Activated naive CD8-positive, alpha-beta T cell treated with anti-CD3 and anti-CD28 coated beads for 36 hours (primary cell): ENCODE measurements at regions not wholly inside any gene's neighbourhood (a gene's known extent, or its start where the extent isn't known, plus 50 kb on each side); places are given as distances from the start of the nearest gene placed in this dataset.
"Not testable (repeated sequence)": the region's sequence is repeated elsewhere in the genome, so short reads cannot be mapped to it uniquely, and the experiment has no call there.

ENCODE experiments used
- DNase-seq: peaks from one replicate; pipeline ENCODE4 v3.0.0; 2021
- H3K27ac Mint-ChIP-seq: one replicate; pipeline ENCODE4 v1.8.0; 2022; ENCODE audit warnings: mild to moderate bottlenecking, moderate library complexity, mixed read lengths
- H3K27me3 Mint-ChIP-seq: one replicate; pipeline ENCODE4 v1.8.0; 2022; ENCODE audit warnings: mild to moderate bottlenecking, mixed read lengths
- H3K36me3 Mint-ChIP-seq: one replicate; pipeline ENCODE4 v1.8.0; 2021; ENCODE audit warnings: mild to moderate bottlenecking, mixed read lengths
- H3K4me1 Mint-ChIP-seq: one replicate; pipeline ENCODE4 v1.8.0; 2021; ENCODE audit warnings: mixed read lengths
- H3K4me3 Mint-ChIP-seq: one replicate; pipeline ENCODE4 v1.8.0; 2022; ENCODE audit warnings: mild to moderate bottlenecking, moderate library complexity, mixed read lengths
- H3K9me3 Mint-ChIP-seq: one replicate; pipeline ENCODE4 v1.8.0; 2022; ENCODE audit warnings: mixed read lengths

GRCh38 chr2:224241812-224242211 is 160.1 kb downstream of the FAM124B start:
- no peaks in the 10 kb centered on the region for H3K36me3 Mint-ChIP-seq
- no peak overlapping the region for H3K27ac Mint-ChIP-seq
- peaks cover 1% of the 10 kb centered on the region for H3K9me3 Mint-ChIP-seq
- H3K4me3 Mint-ChIP-seq = no peak overlapping the region
- peaks cover 32% of the 10 kb centered on the region for H3K27me3 Mint-ChIP-seq
- no peaks in the 10 kb centered on the region for H3K4me1 Mint-ChIP-seq
- DNase-seq = no peak

- H3K4me3 Mint-ChIP-seq = no peak overlapping the region
- no peak for DNase-seq
- no peaks in the 10 kb centered on the region for H3K4me1 Mint-ChIP-seq
- peaks cover 33% of the 10 kb centered on the region for H3K27me3 Mint-ChIP-seq
- H3K36me3 Mint-ChIP-seq = no peaks in the 10 kb centered on the region
- no peak overlapping the region for H3K27ac Mint-ChIP-seq
- peaks cover 5% of the 10 kb centered on the region for H3K9me3 Mint-ChIP-seq
These were observed 160.9 kb downstream of the FAM124B start for GRCh38 chr2:224241001-224241400.

- H3K27ac Mint-ChIP-seq = no peak overlapping the region
- H3K4me3 Mint-ChIP-seq = no peak overlapping the region
- H3K4me1 Mint-ChIP-seq = no peaks in the 10 kb centered on the region
- no peak for DNase-seq
- H3K36me3 Mint-ChIP-seq = no peaks in the 10 kb centered on the region
- H3K9me3 Mint-ChIP-seq = no peaks in the 10 kb centered on the region
- H3K27me3 Mint-ChIP-seq = peaks cover 24% of the 10 kb centered on the region
These were observed 177.9 kb downstream of the FAM124B start for GRCh38 chr2:224223851-224224555.

GRCh38 chr2:224222974-224223373 is 178.9 kb downstream of the FAM124B start:
- H3K36me3 Mint-ChIP-seq = no peaks in the 10 kb centered on the region
- peaks cover 24% of the 10 kb centered on the region for H3K27me3 Mint-ChIP-seq
- DNase-seq = no peak
- H3K9me3 Mint-ChIP-seq = no peaks in the 10 kb centered on the region
- H3K4me3 Mint-ChIP-seq = no peak overlapping the region
- no peak overlapping the region for H3K27ac Mint-ChIP-seq
- no peaks in the 10 kb centered on the region for H3K4me1 Mint-ChIP-seq

DNA sequence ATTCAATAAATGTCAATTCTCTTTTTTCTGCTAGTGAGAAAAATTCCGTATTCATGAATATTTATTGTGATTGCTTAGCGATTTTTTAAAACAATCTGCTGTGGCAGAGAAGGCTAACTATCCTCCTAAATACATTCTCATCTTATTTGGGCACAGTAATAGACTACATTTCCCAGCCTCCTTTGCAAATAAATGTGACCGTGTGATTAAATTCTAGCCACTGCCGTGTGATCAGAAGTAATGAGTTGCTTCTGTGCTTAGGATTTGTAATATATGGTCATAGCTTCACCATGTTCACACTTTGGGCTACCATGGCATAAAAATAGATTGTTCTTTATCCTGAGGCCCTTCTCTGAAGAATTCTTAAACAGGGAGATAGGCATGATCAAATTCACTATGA is 179.6 kb downstream of the FAM124B start:
- no peak for DNase-seq
- no peak overlapping the region for H3K4me3 Mint-ChIP-seq
- H3K4me1 Mint-ChIP-seq = no peaks in the 10 kb centered on the region
- no peaks in the 10 kb centered on the region for H3K9me3 Mint-ChIP-seq
- no peak overlapping the region for H3K27ac Mint-ChIP-seq
- peaks cover 24% of the 10 kb centered on the region for H3K27me3 Mint-ChIP-seq
- no peaks in the 10 kb centered on the region for H3K36me3 Mint-ChIP-seq

DNA sequence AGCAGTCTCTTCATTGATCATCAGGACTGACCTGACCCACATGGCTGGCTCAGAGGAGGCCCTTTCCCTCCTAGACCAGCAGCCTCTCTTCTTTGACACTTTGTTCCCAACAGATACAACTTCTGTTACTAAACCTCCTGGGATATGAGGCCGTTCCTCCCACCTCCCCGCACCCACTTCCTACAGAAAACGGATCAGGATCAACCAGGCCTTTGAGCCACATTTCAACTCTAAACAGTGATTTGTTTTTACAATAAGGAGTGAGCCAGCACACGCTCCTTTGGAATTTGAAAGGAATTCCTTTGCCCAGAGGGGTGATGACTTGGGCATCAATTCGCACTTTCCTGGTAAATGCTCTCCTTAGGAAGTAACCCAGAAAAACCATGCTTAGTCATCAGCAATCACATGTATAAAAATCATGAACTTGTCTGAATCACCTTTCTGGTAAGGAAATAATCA is 180.4 kb downstream of the FAM124B start:
- DNase-seq = no peak
- Mint-ChIP-seq H3K9me3 (no peaks in the 10 kb centered on the region), H3K4me1 (no peaks in the 10 kb centered on the region), H3K4me3 (no peak overlapping the region), H3K27me3 (peaks cover 21% of the 10 kb centered on the region), H3K36me3 (no peaks in the 10 kb centered on the region), H3K27ac (no peak overlapping the region)

DNA sequence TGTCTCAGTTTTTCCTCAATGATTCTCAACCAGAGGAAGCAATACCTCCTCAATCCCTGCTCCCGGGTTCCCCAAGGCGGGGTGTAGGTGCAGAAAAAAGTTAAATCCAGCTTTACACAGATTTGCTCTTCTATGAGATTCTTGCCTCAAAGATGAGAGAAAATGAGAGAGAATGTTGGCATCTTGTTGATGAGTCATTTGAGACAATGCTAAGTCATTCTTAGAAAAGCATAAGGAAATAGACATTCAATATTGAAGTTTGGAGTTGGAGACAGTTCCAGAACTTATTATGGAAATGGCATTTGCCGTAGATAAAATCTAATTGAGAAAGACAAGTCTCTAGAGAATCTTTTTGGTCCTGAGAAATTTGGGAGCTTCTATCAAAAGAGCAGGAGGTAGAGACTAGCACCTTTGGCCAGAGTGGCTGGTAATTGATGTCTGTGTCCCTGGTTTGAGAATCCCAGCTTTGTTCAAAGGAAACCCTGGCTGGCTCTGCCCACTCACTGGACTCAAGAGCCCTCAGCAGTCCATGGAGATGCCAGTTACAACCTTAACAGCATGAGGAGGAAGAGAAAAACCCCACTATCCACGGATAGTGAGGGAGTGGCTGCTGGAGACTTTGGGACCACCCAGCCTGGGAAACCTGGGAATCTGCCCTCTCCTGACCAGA is 181.2 kb downstream of the FAM124B start:
- no peak for DNase-seq
- Mint-ChIP-seq H3K4me1 (no peaks in the 10 kb centered on the region), H3K9me3 (no peaks in the 10 kb centered on the region), H3K27ac (no peak overlapping the region), H3K4me3 (no peak overlapping the region), H3K27me3 (peaks cover 16% of the 10 kb centered on the region), H3K36me3 (no peaks in the 10 kb centered on the region)

- Mint-ChIP-seq H3K27me3 (peaks cover 16% of the 10 kb centered on the region), H3K27ac (no peak overlapping the region), H3K36me3 (no peaks in the 10 kb centered on the region), H3K9me3 (no peaks in the 10 kb centered on the region), H3K4me1 (no peaks in the 10 kb centered on the region), H3K4me3 (no peak overlapping the region)
- no peak for DNase-seq
These were observed 180.7 kb upstream of the SERPINE2 start for GRCh38 chr2:224219781-224220180.

- H3K27me3 Mint-ChIP-seq = peaks cover 16% of the 10 kb centered on the region
- H3K9me3 Mint-ChIP-seq = no peaks in the 10 kb centered on the region
- no peak for DNase-seq
- H3K4me3 Mint-ChIP-seq = no peak overlapping the region
- H3K27ac Mint-ChIP-seq = no peak overlapping the region
- no peaks in the 10 kb centered on the region for H3K4me1 Mint-ChIP-seq
- no peaks in the 10 kb centered on the region for H3K36me3 Mint-ChIP-seq
These were observed 178.9 kb upstream of the SERPINE2 start for GRCh38 chr2:224217962-224218347.

- no peaks in the 10 kb centered on the region for H3K4me1 Mint-ChIP-seq
- H3K27me3 Mint-ChIP-seq = peaks cover 16% of the 10 kb centered on the region
- H3K36me3 Mint-ChIP-seq = no peaks in the 10 kb centered on the region
- DNase-seq = no peak
- H3K27ac Mint-ChIP-seq = no peak overlapping the region
- H3K9me3 Mint-ChIP-seq = no peaks in the 10 kb centered on the region
- H3K4me3 Mint-ChIP-seq = no peak overlapping the region
These were observed 178.3 kb upstream of the SERPINE2 start for GRCh38 chr2:224217233-224217961.

DNA sequence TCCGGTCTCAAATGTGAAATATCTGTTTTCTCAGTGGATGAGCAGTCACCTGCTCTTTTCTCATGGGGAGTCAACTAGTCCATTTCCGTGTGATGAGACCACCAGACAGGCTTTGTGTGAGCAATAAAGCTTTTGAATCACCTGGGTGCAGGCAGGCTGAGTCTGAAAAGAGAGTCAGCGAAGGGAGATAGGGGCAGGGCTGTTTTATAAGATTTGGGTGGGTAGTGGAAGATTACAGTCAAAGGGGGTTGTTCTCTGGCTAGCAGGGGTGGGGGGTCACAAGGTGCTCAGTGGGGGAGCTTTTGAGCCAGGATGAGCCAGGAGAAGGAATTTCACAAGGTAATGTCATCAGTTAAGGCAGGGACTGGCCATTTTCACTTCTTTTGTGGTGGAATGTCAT is 176.5 kb upstream of the SERPINE2 start:
- not testable (repeated sequence) for H3K27ac Mint-ChIP-seq, H3K27me3 Mint-ChIP-seq, H3K9me3 Mint-ChIP-seq, H3K4me3 Mint-ChIP-seq, H3K4me1 Mint-ChIP-seq, DNase-seq, H3K36me3 Mint-ChIP-seq

DNA sequence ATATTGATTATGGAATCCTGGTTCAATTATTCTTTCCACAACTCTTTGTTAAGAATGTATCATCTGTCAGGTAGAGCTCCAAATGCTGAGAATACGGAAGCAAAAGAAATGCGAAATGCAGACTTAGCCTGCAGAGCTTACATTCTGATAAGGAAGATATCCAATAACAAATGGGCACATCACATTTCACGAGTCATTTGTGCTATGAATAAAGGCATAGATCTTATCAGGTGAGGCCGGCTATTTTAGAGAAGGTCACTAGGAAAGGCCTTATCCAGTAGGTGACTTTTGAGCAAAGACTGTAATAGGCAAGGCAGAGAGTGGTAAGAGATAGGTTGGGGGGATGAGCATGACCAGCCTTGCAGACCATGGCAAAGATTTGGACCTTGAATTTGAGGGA is 174.3 kb upstream of the SERPINE2 start:
- Mint-ChIP-seq H3K4me3 (no peak overlapping the region), H3K27ac (no peak overlapping the region), H3K9me3 (no peaks in the 10 kb centered on the region), H3K4me1 (peaks cover 2% of the 10 kb centered on the region), H3K27me3 (no peaks in the 10 kb centered on the region), H3K36me3 (no peaks in the 10 kb centered on the region)
- DNase-seq = no peak

DNA sequence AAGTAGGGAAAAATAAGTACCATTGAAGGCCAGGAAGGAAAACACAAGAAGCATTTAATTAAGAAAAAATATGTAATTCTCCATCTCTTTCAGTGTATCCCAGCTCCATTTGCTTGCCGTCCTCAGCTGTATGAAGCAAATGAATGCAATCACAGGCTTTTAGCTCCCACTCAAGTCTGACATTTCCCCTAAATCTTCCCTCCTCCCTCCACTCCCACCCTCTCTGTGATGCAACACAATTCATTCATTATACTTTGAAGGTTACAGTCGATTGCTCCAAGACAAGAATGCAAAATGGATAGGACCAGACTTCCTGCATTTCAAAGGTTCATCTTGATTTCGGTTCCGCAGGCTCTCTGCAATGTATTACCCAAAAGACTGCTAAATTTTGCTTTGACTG is 172.7 kb upstream of the SERPINE2 start:
- peaks cover 2% of the 10 kb centered on the region for H3K4me1 Mint-ChIP-seq
- no peak for DNase-seq
- H3K27me3 Mint-ChIP-seq = peaks cover 1% of the 10 kb centered on the region
- no peaks in the 10 kb centered on the region for H3K9me3 Mint-ChIP-seq
- no peak overlapping the region for H3K27ac Mint-ChIP-seq
- H3K36me3 Mint-ChIP-seq = no peaks in the 10 kb centered on the region
- no peak overlapping the region for H3K4me3 Mint-ChIP-seq

DNA sequence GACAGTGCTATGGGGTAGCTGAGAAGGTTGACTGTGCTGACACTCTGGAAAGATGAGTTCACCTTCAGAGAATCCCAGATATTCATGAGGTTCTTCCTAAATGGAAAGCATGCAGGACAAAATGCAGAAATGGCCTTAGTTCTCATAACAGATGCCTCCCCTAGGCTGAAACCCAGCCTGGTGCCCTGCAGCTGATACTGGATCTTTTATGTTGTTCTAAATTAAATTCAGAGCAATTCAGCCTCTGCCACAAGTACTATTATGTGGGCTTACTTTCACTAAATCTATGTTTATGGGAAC is 172.0 kb upstream of the SERPINE2 start:
- H3K27ac Mint-ChIP-seq = no peak overlapping the region
- no peaks in the 10 kb centered on the region for H3K9me3 Mint-ChIP-seq

GRCh38 chr2:224210286-224211180 is 171.4 kb upstream of the SERPINE2 start:
- Mint-ChIP-seq H3K36me3 (no peaks in the 10 kb centered on the region), H3K4me1 (peaks cover 2% of the 10 kb centered on the region), H3K27ac (no peak overlapping the region), H3K9me3 (no peaks in the 10 kb centered on the region), H3K27me3 (peaks cover 3% of the 10 kb centered on the region), H3K4me3 (no peak overlapping the region)
- DNase-seq = no peak

More for the DNA sequence above, 172.0 kb upstream of the SERPINE2 start:
- peaks cover 3% of the 10 kb centered on the region for H3K27me3 Mint-ChIP-seq
- no peak overlapping the region for H3K4me3 Mint-ChIP-seq
- H3K4me1 Mint-ChIP-seq = peaks cover 2% of the 10 kb centered on the region
- no peak for DNase-seq
- no peaks in the 10 kb centered on the region for H3K36me3 Mint-ChIP-seq
